AG10803 (cell line): ENCODE measurements at regions not wholly inside any gene's neighbourhood (a gene's known extent, or its start where the extent isn't known, plus 50 kb on each side); places are given as distances from the start of the nearest gene placed in this dataset.

Experiments used
- DNase-seq: peaks from one replicate; pipeline ENCODE4 v3.0.0; 2010; ENCODE audit warnings: low read depth
- H3K4me3 ChIP-seq: 2 replicates; pipeline ENCODE4 v1.5.1; 2011; ENCODE audit warnings: mild to moderate bottlenecking, low read length, control low read depth
- TF ChIP-seq, protein P1 (sequence below): conservative IDR thresholded peaks from 2 replicates; pipeline ENCODE4 v1.5.1; 2011; ENCODE audit warnings: mild to moderate bottlenecking, low read length, control low read depth, inconsistent platforms

- DNase-seq: no peak
- TF ChIP-seq, protein P1, sequence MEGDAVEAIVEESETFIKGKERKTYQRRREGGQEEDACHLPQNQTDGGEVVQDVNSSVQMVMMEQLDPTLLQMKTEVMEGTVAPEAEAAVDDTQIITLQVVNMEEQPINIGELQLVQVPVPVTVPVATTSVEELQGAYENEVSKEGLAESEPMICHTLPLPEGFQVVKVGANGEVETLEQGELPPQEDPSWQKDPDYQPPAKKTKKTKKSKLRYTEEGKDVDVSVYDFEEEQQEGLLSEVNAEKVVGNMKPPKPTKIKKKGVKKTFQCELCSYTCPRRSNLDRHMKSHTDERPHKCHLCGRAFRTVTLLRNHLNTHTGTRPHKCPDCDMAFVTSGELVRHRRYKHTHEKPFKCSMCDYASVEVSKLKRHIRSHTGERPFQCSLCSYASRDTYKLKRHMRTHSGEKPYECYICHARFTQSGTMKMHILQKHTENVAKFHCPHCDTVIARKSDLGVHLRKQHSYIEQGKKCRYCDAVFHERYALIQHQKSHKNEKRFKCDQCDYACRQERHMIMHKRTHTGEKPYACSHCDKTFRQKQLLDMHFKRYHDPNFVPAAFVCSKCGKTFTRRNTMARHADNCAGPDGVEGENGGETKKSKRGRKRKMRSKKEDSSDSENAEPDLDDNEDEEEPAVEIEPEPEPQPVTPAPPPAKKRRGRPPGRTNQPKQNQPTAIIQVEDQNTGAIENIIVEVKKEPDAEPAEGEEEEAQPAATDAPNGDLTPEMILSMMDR: no peak
- no peak overlapping the region for H3K4me3 ChIP-seq
These were observed 223.6 kb upstream of the PREP start for GRCh38 chr6:105626295-105627158.

DNA sequence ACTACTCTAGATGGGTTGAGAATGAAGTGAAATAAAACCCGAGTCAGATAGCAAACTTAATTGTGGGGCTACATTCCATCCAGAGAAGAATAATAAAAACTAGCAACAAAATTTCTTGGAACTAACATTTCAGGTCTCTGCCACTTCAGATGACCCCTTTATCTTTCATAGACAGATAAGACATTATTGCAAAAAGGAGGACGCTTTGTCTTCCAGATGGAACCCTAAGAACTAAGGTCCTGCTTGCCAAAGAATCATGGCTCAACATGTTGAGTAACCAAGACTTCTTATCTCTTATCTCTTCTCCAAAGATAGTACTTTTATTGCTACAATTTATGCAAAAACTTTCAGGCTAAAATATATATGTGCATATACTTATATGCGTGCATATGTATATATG lies 221.1 kb upstream of the PREP start:
- TF ChIP-seq, protein P1: no peak
- no peak overlapping the region for H3K4me3 ChIP-seq
- DNase-seq: no peak

GRCh38 chr6:105622226-105622625 lies 219.3 kb upstream of the PREP start:
- H3K4me3 ChIP-seq: no peak overlapping the region
- TF ChIP-seq, protein P1: no peak
- DNase-seq: no peak

DNA sequence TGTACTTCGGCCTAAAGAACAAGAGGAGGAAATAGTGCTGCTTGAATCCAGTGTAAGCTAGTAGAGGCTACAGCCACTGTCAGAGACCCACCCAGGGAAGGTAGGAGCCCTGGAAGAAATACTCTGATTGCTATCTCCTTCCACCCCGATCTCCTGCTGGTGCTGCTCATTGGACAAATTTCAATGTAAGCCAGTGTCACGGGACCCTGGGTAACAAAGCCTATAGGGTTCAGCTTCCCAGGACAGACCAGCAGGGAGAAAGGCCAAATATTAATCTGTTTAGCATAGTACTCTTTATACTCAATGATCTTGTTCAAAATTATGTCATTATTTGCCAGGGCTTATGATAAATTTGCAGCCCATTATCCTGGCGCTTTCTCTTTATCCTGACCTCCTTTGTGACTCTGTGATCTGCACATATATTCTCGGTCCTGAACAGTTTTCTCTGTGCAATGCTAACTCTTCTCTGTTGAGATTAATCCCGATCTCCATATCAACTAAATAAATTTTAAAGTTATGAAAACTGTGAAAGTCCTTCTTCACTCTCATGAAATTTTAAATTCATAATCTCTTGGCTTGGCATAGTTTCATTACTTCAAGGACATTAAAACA lies 218.8 kb upstream of the PREP start:
- TF ChIP-seq, protein P1: no peak
- DNase-seq: no peak
- no peak overlapping the region for H3K4me3 ChIP-seq

DNA sequence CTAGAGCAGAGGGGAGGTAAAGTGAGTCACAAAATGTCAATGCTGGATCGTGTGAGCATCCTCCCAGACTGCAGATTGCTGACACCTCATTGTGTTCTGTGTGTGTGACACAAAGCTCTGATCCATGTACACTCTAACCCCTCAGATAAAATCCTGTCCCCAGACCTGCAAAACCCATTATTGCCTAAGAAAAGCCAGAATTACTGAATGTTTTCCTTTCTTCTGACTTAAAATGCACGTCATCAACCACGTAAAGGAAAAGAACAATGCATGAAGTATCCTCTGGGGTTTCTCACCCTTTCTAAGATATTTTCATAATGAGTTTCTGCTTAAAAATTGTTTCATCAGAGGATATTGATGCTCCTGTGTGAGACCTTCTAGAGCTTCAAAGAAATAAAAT lies 218.0 kb upstream of the PREP start:
- DNase-seq: no peak
- H3K4me3 ChIP-seq: no peak overlapping the region
- TF ChIP-seq, protein P1: no peak

- peak; percentile 34 for DNase-seq
- TF ChIP-seq, protein P1: no peak
- H3K4me3 ChIP-seq: no peak overlapping the region
These were observed 217.3 kb upstream of the PREP start for GRCh38 chr6:105619971-105620741.
